ENCODE measurements at regions not wholly inside any gene's neighbourhood (a gene's known extent, or its start where the extent isn't known, plus 50 kb on each side); places are given as distances from the start of the nearest gene placed in this dataset.

GRCh38 chr10:52897162-52897561, 124.6 kb upstream of the MBL2 start:
- no peak for TF ChIP-seq CTCF (IDR thresholded peaks at IDR 0.05)
- no peak for TF ChIP-seq POLR2A (IDR thresholded peaks at IDR 0.05)
